Peyer's patch (tissue), 4 donors: ENCODE measurements at regions not wholly inside any gene's neighbourhood (a gene's known extent, or its start where the extent isn't known, plus 50 kb on each side); places are given as distances from the start of the nearest gene placed in this dataset.

Experiments used
- POLR2A ChIP-seq, 2 donors: fragments of 450-650 bp; IDR thresholded peaks; one replicate each; pipeline ENCODE4 v1.5.1; 2017; ENCODE audit warnings: antibody characterized with exemption in 2 of 2, mild to moderate bottlenecking in 2 of 2, moderate library complexity in 2 of 2
- TF ChIP-seq, protein P1 (sequence below), 6 experiments: fragments of 450-650 bp in 4 of 6; fragments of 200-600 bp in 2 of 6; sonication (generic) in 1 of 6; IDR thresholded peaks; one replicate each; pipeline ENCODE4 v1.5.1; 2017 to 2019; ENCODE audit warnings: antibody characterized with exemption in 6 of 6, mild to moderate bottlenecking in 3 of 6, moderate library complexity in 1 of 6

DNA sequence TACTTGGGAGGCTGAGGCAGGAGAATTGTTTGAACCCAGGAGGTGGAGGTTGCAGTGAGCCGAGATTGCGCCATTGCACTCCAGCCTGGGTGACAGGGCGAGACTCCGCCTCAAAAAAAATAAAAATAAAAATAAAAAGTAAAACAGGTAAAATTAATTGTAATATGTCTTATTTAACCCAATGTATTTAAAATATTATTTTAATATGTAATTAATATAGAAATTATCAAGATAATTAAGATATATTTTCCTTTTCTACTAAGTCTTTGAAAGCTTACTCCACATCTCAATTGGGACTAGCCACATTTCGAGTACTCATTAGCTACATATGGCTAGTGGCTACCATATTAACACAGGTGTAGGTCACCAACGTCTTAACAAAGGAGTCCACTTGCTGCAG, 61.6 kb upstream of the IPO9 start:
- TF ChIP-seq, protein P1, sequence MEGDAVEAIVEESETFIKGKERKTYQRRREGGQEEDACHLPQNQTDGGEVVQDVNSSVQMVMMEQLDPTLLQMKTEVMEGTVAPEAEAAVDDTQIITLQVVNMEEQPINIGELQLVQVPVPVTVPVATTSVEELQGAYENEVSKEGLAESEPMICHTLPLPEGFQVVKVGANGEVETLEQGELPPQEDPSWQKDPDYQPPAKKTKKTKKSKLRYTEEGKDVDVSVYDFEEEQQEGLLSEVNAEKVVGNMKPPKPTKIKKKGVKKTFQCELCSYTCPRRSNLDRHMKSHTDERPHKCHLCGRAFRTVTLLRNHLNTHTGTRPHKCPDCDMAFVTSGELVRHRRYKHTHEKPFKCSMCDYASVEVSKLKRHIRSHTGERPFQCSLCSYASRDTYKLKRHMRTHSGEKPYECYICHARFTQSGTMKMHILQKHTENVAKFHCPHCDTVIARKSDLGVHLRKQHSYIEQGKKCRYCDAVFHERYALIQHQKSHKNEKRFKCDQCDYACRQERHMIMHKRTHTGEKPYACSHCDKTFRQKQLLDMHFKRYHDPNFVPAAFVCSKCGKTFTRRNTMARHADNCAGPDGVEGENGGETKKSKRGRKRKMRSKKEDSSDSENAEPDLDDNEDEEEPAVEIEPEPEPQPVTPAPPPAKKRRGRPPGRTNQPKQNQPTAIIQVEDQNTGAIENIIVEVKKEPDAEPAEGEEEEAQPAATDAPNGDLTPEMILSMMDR (IDR thresholded peaks at IDR 0.05) = no peak
- TF ChIP-seq POLR2A (IDR thresholded peaks at IDR 0.05) = no peak
